WTC11 (cell line): ENCODE measurements at regions not wholly inside any gene's neighbourhood (a gene's known extent, or its start where the extent isn't known, plus 50 kb on each side); places are given as distances from the start of the nearest gene placed in this dataset.

Experiments
- CBFB ChIP-seq: sonication (generic); formaldehyde crosslinking; IDR thresholded peaks from 2 replicates; pipeline ENCODE4 v1.8.1; 2022; ENCODE audit warnings: mild to moderate bottlenecking, low read depth, missing genetic modification reagents
- ETV6 ChIP-seq: sonication (generic); formaldehyde crosslinking; IDR thresholded peaks from 2 replicates; pipeline ENCODE4 v1.8.1; 2022; ENCODE audit warnings: mild to moderate bottlenecking, missing genetic modification reagents
- JUN ChIP-seq: sonication (generic); formaldehyde crosslinking; IDR thresholded peaks from 2 replicates; pipeline ENCODE4 v1.8.0; 2023; ENCODE audit warnings: mild to moderate bottlenecking, missing genetic modification reagents
- NFATC4 ChIP-seq: fragments of 250-450 bp; sonication (Bioruptor Pico); IDR thresholded peaks from 2 replicates; pipeline ENCODE4 v1.9.0; 2021; ENCODE audit warnings: mild to moderate bottlenecking
- TP53 ChIP-seq: sonication (generic); formaldehyde crosslinking; IDR thresholded peaks from 2 replicates; pipeline ENCODE4 v1.8.1; 2023; ENCODE audit warnings: mild to moderate bottlenecking, missing genetic modification reagents
- TF ChIP-seq, protein P1 (sequence below): fragments of 200-600 bp; IDR thresholded peaks from 2 replicates; pipeline ENCODE4 v1.8.0; 2022; ENCODE audit warnings: antibody characterized with exemption
- TF ChIP-seq, protein P2 (sequence below): sonication (generic); formaldehyde crosslinking; IDR thresholded peaks from 2 replicates; pipeline ENCODE4 v1.8.0; 2023; ENCODE audit warnings: missing genetic modification reagents
- TF ChIP-seq, protein P3 (sequence below): sonication (generic); formaldehyde crosslinking; IDR thresholded peaks from 2 replicates; pipeline ENCODE4 v1.8.1; 2023; ENCODE audit warnings: mild to moderate bottlenecking, missing genetic modification reagents, moderate library complexity
- TF ChIP-seq, protein P4 (sequence below): sonication (generic); formaldehyde crosslinking; IDR thresholded peaks from 2 replicates; pipeline ENCODE4 v1.8.1; 2022; ENCODE audit warnings: low read depth, missing genetic modification reagents, borderline replicate concordance

DNA sequence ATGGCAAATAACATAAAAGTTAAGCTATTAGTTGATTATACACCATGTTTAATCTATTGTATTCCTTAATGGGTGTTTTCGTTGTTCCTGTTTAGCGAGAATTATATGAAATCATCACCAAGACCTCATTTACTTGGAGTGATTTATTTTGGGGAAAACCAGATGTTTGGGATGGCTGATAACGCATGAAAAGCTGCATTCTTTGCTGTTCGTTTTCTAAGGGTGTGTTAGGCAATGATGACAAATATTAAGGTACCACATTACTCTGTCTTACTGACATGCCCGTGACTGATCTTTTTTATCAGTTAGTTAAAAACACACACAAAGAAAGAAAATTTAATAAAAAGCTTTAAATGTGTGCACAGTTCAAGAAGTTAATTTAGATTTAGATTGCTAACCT is 176.4 kb downstream of the ZFP64 start:
- TF ChIP-seq CBFB (CRISPR knock-in tag) = no peak
- TF ChIP-seq, protein P1, sequence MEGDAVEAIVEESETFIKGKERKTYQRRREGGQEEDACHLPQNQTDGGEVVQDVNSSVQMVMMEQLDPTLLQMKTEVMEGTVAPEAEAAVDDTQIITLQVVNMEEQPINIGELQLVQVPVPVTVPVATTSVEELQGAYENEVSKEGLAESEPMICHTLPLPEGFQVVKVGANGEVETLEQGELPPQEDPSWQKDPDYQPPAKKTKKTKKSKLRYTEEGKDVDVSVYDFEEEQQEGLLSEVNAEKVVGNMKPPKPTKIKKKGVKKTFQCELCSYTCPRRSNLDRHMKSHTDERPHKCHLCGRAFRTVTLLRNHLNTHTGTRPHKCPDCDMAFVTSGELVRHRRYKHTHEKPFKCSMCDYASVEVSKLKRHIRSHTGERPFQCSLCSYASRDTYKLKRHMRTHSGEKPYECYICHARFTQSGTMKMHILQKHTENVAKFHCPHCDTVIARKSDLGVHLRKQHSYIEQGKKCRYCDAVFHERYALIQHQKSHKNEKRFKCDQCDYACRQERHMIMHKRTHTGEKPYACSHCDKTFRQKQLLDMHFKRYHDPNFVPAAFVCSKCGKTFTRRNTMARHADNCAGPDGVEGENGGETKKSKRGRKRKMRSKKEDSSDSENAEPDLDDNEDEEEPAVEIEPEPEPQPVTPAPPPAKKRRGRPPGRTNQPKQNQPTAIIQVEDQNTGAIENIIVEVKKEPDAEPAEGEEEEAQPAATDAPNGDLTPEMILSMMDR = no peak
- TF ChIP-seq ETV6 (CRISPR knock-in tag) = no peak
- no peak for TF ChIP-seq JUN (CRISPR knock-in tag)
- no peak for TF ChIP-seq NFATC4 (CRISPR knock-in tag)
- TF ChIP-seq, protein P2, sequence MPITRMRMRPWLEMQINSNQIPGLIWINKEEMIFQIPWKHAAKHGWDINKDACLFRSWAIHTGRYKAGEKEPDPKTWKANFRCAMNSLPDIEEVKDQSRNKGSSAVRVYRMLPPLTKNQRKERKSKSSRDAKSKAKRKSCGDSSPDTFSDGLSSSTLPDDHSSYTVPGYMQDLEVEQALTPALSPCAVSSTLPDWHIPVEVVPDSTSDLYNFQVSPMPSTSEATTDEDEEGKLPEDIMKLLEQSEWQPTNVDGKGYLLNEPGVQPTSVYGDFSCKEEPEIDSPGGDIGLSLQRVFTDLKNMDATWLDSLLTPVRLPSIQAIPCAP (CRISPR knock-in tag) = no peak
- TF ChIP-seq TP53 (CRISPR knock-in tag) = no peak
- TF ChIP-seq, protein P3, sequence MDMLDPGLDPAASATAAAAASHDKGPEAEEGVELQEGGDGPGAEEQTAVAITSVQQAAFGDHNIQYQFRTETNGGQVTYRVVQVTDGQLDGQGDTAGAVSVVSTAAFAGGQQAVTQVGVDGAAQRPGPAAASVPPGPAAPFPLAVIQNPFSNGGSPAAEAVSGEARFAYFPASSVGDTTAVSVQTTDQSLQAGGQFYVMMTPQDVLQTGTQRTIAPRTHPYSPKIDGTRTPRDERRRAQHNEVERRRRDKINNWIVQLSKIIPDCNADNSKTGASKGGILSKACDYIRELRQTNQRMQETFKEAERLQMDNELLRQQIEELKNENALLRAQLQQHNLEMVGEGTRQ (CRISPR knock-in tag) = no peak
- TF ChIP-seq, protein P4, sequence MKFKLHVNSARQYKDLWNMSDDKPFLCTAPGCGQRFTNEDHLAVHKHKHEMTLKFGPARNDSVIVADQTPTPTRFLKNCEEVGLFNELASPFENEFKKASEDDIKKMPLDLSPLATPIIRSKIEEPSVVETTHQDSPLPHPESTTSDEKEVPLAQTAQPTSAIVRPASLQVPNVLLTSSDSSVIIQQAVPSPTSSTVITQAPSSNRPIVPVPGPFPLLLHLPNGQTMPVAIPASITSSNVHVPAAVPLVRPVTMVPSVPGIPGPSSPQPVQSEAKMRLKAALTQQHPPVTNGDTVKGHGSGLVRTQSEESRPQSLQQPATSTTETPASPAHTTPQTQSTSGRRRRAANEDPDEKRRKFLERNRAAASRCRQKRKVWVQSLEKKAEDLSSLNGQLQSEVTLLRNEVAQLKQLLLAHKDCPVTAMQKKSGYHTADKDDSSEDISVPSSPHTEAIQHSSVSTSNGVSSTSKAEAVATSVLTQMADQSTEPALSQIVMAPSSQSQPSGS (CRISPR knock-in tag) = no peak
